Mesenchymal stem cell (in vitro differentiated cells and primary cell): ENCODE measurements at regions not wholly inside any gene's neighbourhood (a gene's known extent, or its start where the extent isn't known, plus 50 kb on each side); places are given as distances from the start of the nearest gene placed in this dataset.

Experiments used
- DNase-seq: peaks from one replicate; pipeline ENCODE4 v3.0.0-alpha.2; 2013
- H2AFZ ChIP-seq: one replicate; pipeline ENCODE4 v1.6.1; 2013; ENCODE audit warnings: low read depth, mild to moderate bottlenecking, control low read depth, inconsistent platforms, low read length, moderate library complexity
- H2AK5ac ChIP-seq: 2 replicates; pipeline ENCODE4 v1.6.1; 2013; ENCODE audit warnings: low read length, moderate library complexity, mild to moderate bottlenecking, inconsistent platforms; ENCODE audit not compliant: severe bottlenecking
- H2BK120ac ChIP-seq: one replicate; pipeline ENCODE4 v1.6.1; 2013; ENCODE audit warnings: low read depth, mild to moderate bottlenecking, inconsistent platforms, low read length, moderate library complexity
- H2BK12ac ChIP-seq, 2 experiments: one replicate each; pipeline ENCODE4 v1.6.1; 2013; ENCODE audit warnings: inconsistent platforms in 2 of 2, low read length in 2 of 2, mild to moderate bottlenecking in 2 of 2, moderate library complexity in 2 of 2, control low read depth in 1 of 2
- H2BK15ac ChIP-seq: one replicate; pipeline ENCODE4 v1.6.1; 2013; ENCODE audit warnings: mild to moderate bottlenecking, low read depth, inconsistent platforms; ENCODE audit not compliant: poor library complexity, severe bottlenecking
- H2BK5ac ChIP-seq: 2 replicates; pipeline ENCODE4 v1.6.1; 2013; ENCODE audit warnings: low read depth, mild to moderate bottlenecking, low read length, control low read depth, inconsistent platforms; ENCODE audit not compliant: poor library complexity, severe bottlenecking
- H3K14ac ChIP-seq, 2 experiments: one replicate each; pipeline ENCODE4 v1.6.1; 2013; ENCODE audit warnings: inconsistent platforms in 2 of 2, low read length in 2 of 2, control low read depth in 1 of 2, mild to moderate bottlenecking in 1 of 2, moderate library complexity in 1 of 2
- H3K18ac ChIP-seq, 2 experiments: one replicate each; pipeline ENCODE4 v1.6.1; 2013; ENCODE audit warnings: inconsistent platforms in 2 of 2, low read length in 2 of 2, control low read depth in 1 of 2, low read depth in 1 of 2, mild to moderate bottlenecking in 1 of 2
- H3K23ac ChIP-seq, 2 experiments: one replicate each; pipeline ENCODE4 v1.6.1; 2013; ENCODE audit warnings: inconsistent platforms in 2 of 2, low read length in 2 of 2, mild to moderate bottlenecking in 2 of 2, moderate library complexity in 2 of 2, control low read depth in 1 of 2
- H3K27ac ChIP-seq: 2 replicates; pipeline ENCODE4 v1.5.1; 2013; ENCODE audit warnings: mild to moderate bottlenecking, moderate library complexity, low read length, control low read depth, inconsistent platforms; ENCODE audit not compliant: poor library complexity, severe bottlenecking
- H3K27me3 ChIP-seq, 2 experiments: 2 replicates each; pipeline versions ENCODE4 v1.6.1 to v1.7.0; 2013; ENCODE audit warnings: low read length in 2 of 2, mild to moderate bottlenecking in 2 of 2, moderate library complexity in 2 of 2, control low read depth in 1 of 2, inconsistent platforms in 1 of 2; ENCODE audit not compliant: control insufficient read depth in 1 of 2, insufficient read depth in 1 of 2
- H3K36me3 ChIP-seq, 2 experiments: 2 replicates each; pipeline versions ENCODE4 v1.6.1 to v1.7.0; 2013; ENCODE audit warnings: low read length in 2 of 2, control low read depth in 1 of 2, inconsistent platforms in 1 of 2, low read depth in 1 of 2, mild to moderate bottlenecking in 1 of 2; ENCODE audit not compliant: insufficient read depth in 2 of 2, control insufficient read depth in 1 of 2
- H3K4ac ChIP-seq, 2 experiments: one replicate each; pipeline ENCODE4 v1.6.1; 2013; ENCODE audit warnings: inconsistent platforms in 2 of 2, low read length in 2 of 2, mild to moderate bottlenecking in 2 of 2, moderate library complexity in 2 of 2, control low read depth in 1 of 2, low read depth in 1 of 2
- H3K4me1 ChIP-seq: 2 replicates; pipeline ENCODE4 v1.6.1; 2013; ENCODE audit warnings: low read depth, low read length, control low read depth; ENCODE audit not compliant: control insufficient read depth, insufficient read depth
- H3K4me2 ChIP-seq: 2 replicates; pipeline ENCODE4 v1.6.1; 2013; ENCODE audit warnings: low read length, mild to moderate bottlenecking, inconsistent platforms; ENCODE audit not compliant: poor library complexity, severe bottlenecking
- H3K4me3 ChIP-seq, 2 experiments: 2 replicates each; pipeline versions ENCODE4 v1.5.1 to v1.7.0; 2013; ENCODE audit warnings: low read length in 2 of 2, mild to moderate bottlenecking in 2 of 2, control low read depth in 1 of 2, low read depth in 1 of 2; ENCODE audit not compliant: insufficient read depth in 1 of 2
- H3K79me1 ChIP-seq: replicated peaks from 2 replicates; pipeline ENCODE4 v1.6.1; 2013; ENCODE audit warnings: mild to moderate bottlenecking, control low read depth, low read length, inconsistent platforms; ENCODE audit not compliant: poor library complexity, severe bottlenecking
- H3K9ac ChIP-seq: 2 replicates; pipeline ENCODE4 v1.7.0; 2013; ENCODE audit warnings: mild to moderate bottlenecking, low read length, moderate library complexity
- H3K9me3 ChIP-seq: 2 replicates; pipeline ENCODE4 v1.7.0; 2013; ENCODE audit warnings: mild to moderate bottlenecking, low read length; ENCODE audit not compliant: control insufficient read depth
- H4K8ac ChIP-seq: one replicate; pipeline ENCODE4 v1.6.1; 2013; ENCODE audit warnings: inconsistent platforms, mild to moderate bottlenecking, low read length, moderate library complexity
- H4K91ac ChIP-seq: one replicate; pipeline ENCODE4 v1.6.1; 2013; ENCODE audit warnings: mild to moderate bottlenecking, low read length, inconsistent platforms
- WGBS: methylation state at CpG from one replicate; pipeline ENCODE4 v1.1.7; 2013; ENCODE audit warnings: mixed read lengths; 5-methylcytosine and 5-hydroxymethylcytosine counted together

- Histone ChIP-seq H3K79me1 (no peaks in the 10 kb centered on the region), H3K18ac (no peak overlapping the region), H3K27ac (no peak overlapping the region), H2BK120ac (no peak overlapping the region), H3K27me3 (no peaks in the 10 kb centered on the region), H4K91ac (no peak overlapping the region), H3K14ac (no peak overlapping the region), H2BK5ac (no peak overlapping the region), H3K23ac (no peak overlapping the region), H3K9ac (no peak overlapping the region), H2AFZ (no peak overlapping the region), H2BK15ac (no peak overlapping the region), H3K4me2 (no peak overlapping the region), H4K8ac (no peak overlapping the region), H3K9me3 (no peaks in the 10 kb centered on the region), H3K36me3 (no peaks in the 10 kb centered on the region), H3K4me1 (peaks cover 1% of the 10 kb centered on the region), H3K4ac (no peak overlapping the region), H2BK12ac (no peak overlapping the region), H2AK5ac (no peak overlapping the region), H3K4me3 (no peak overlapping the region)
- 55% methylated on average over 3 of the region's 3 CpGs for WGBS
- DNase-seq = no peak
Measured at GRCh38 chr1:213689260-213689659, 298.5 kb upstream of the PROX1 start.

- Histone ChIP-seq H3K4me1 (peaks cover 1% of the 10 kb centered on the region), H2BK5ac (no peak overlapping the region), H3K4ac (no peak overlapping the region), H4K8ac (no peak overlapping the region), H3K79me1 (no peaks in the 10 kb centered on the region), H4K91ac (no peak overlapping the region), H3K9ac (no peak overlapping the region), H3K14ac (no peak overlapping the region), H2BK12ac (no peak overlapping the region), H3K23ac (no peak overlapping the region), H3K9me3 (no peaks in the 10 kb centered on the region), H3K27me3 (no peaks in the 10 kb centered on the region), H3K27ac (no peak overlapping the region), H3K36me3 (no peaks in the 10 kb centered on the region), H3K18ac (no peak overlapping the region), H3K4me3 (no peak overlapping the region), H2BK120ac (no peak overlapping the region), H2BK15ac (no peak overlapping the region), H3K4me2 (no peak overlapping the region), H2AFZ (no peak overlapping the region), H2AK5ac (no peak overlapping the region)
- WGBS = no CpG with 5 or more reads among the region's 1 CpG
- DNase-seq = no peak
Measured at GRCh38 chr1:213690341-213690917, 297.3 kb upstream of the PROX1 start.

- Histone ChIP-seq H3K4me1 (peaks cover 1% of the 10 kb centered on the region), H2AK5ac (no peak overlapping the region), H3K9me3 (no peaks in the 10 kb centered on the region), H3K79me1 (no peaks in the 10 kb centered on the region), H3K23ac (no peak overlapping the region), H3K27me3 (no peaks in the 10 kb centered on the region), H2BK120ac (no peak overlapping the region), H2BK5ac (no peak overlapping the region), H4K8ac (no peak overlapping the region), H3K27ac (no peak overlapping the region), H3K4me3 (no peak overlapping the region), H2BK15ac (no peak overlapping the region), H2AFZ (no peak overlapping the region), H4K91ac (no peak overlapping the region), H3K14ac (no peak overlapping the region), H3K4me2 (no peak overlapping the region), H3K4ac (no peak overlapping the region), H3K36me3 (no peaks in the 10 kb centered on the region), H3K9ac (no peak overlapping the region), H3K18ac (no peak overlapping the region), H2BK12ac (no peak overlapping the region)
- no peak for DNase-seq
- 79% methylated on average over 4 of the region's 4 CpGs for WGBS
Measured at GRCh38 chr1:213692321-213692720, 295.5 kb upstream of the PROX1 start.

GRCh38 chr1:213693864-213694263 lies 293.9 kb upstream of the PROX1 start:
- H3K27me3 ChIP-seq = no peaks in the 10 kb centered on the region
- WGBS = 73% methylated on average over 4 of the region's 4 CpGs
- H3K4me1 ChIP-seq = peaks cover 1% of the 10 kb centered on the region
- H3K18ac ChIP-seq = no peak overlapping the region
- H3K4ac ChIP-seq = no peak overlapping the region
- H3K4me2 ChIP-seq = no peak overlapping the region
- no peak overlapping the region for H4K91ac ChIP-seq
- H3K14ac ChIP-seq = no peak overlapping the region
- H3K23ac ChIP-seq = no peak overlapping the region
- H3K27ac ChIP-seq = no peak overlapping the region
- H2AFZ ChIP-seq = no peak overlapping the region
- H2BK12ac ChIP-seq = no peak overlapping the region
- no peak overlapping the region for H3K9ac ChIP-seq
- H2AK5ac ChIP-seq = no peak overlapping the region
- no peak overlapping the region for H4K8ac ChIP-seq
- DNase-seq = no peak
- H2BK5ac ChIP-seq = no peak overlapping the region
- H3K36me3 ChIP-seq = no peaks in the 10 kb centered on the region
- H2BK120ac ChIP-seq = no peak overlapping the region
- no peak overlapping the region for H2BK15ac ChIP-seq
- no peaks in the 10 kb centered on the region for H3K79me1 ChIP-seq
- no peak overlapping the region for H3K4me3 ChIP-seq
- no peaks in the 10 kb centered on the region for H3K9me3 ChIP-seq
